ENCODE measurements at regions not wholly inside any gene's neighbourhood (a gene's known extent, or its start where the extent isn't known, plus 50 kb on each side); places are given as distances from the start of the nearest gene placed in this dataset.

- TF ChIP-seq FOXP2 (optimal IDR thresholded peaks at IDR 0.05; ENCODE audit: control extremely low read depth, extremely low read length, insufficient read depth) = no peak
- no peak for TF ChIP-seq EZH2 (IDR thresholded peaks at IDR 0.05)
Observed at GRCh38 chr6:22199771-22200170, 97.1 kb downstream of the PRL start.
